Epithelial cell of prostate (primary cell): ENCODE measurements at regions not wholly inside any gene's neighbourhood (a gene's known extent, or its start where the extent isn't known, plus 50 kb on each side); places are given as distances from the start of the nearest gene placed in this dataset.
A peak's percentile ranks its signal among the peaks of the same experiment; 100 is the strongest.
"Not testable (repeated sequence)": the region's sequence is repeated elsewhere in the genome, so short reads cannot be mapped to it uniquely, and the experiment has no call there.

Experiments used
- DNase-seq: peaks from one replicate; pipeline ENCODE4 v3.0.0-alpha.2; 2011; ENCODE audit warnings: low read depth, low spot score
- H3K27ac ChIP-seq: fragments of 450-650 bp; 2 replicates; pipeline ENCODE4 v1.5.1; 2017; ENCODE audit warnings: mild to moderate bottlenecking

- DNase-seq: no peak
- no peak overlapping the region for H3K27ac ChIP-seq
Measured at GRCh38 chr20:12177657-12178293, 260.1 kb downstream of the BTBD3 start.

GRCh38 chr20:12179692-12180091 is 262.0 kb downstream of the BTBD3 start:
- no peak overlapping the region for H3K27ac ChIP-seq
- DNase-seq: no peak

- DNase-seq: no peak
- no peak overlapping the region for H3K27ac ChIP-seq
Measured at GRCh38 chr20:12180107-12180661, 262.5 kb downstream of the BTBD3 start.

- no peak overlapping the region for H3K27ac ChIP-seq
- no peak for DNase-seq
Measured at GRCh38 chr20:12198281-12198680, 280.6 kb downstream of the BTBD3 start.

- no peak for DNase-seq
- H3K27ac ChIP-seq: no peak overlapping the region
Measured at GRCh38 chr20:12199703-12200102, 282.0 kb downstream of the BTBD3 start.

- DNase-seq: no peak
- no peak overlapping the region for H3K27ac ChIP-seq
Measured at GRCh38 chr20:12201289-12201991, 283.7 kb downstream of the BTBD3 start.

- H3K27ac ChIP-seq: no peak overlapping the region
- no peak for DNase-seq
Measured at GRCh38 chr20:12203399-12203798, 285.7 kb downstream of the BTBD3 start.

GRCh38 chr20:12203981-12204380 is 286.3 kb downstream of the BTBD3 start:
- no peak overlapping the region for H3K27ac ChIP-seq
- no peak for DNase-seq

- no peak overlapping the region for H3K27ac ChIP-seq
- peak; percentile 18 for DNase-seq
Measured at GRCh38 chr20:12207875-12208274, 290.2 kb downstream of the BTBD3 start.

GRCh38 chr20:12210591-12210990 is 292.9 kb downstream of the BTBD3 start:
- DNase-seq: no peak
- no peak overlapping the region for H3K27ac ChIP-seq

GRCh38 chr20:12211361-12211760 is 293.7 kb downstream of the BTBD3 start:
- no peak overlapping the region for H3K27ac ChIP-seq
- DNase-seq: no peak

- DNase-seq: no peak
- no peak overlapping the region for H3K27ac ChIP-seq
Measured at GRCh38 chr20:12217382-12217781, 299.7 kb downstream of the BTBD3 start.

- no peak for DNase-seq
Measured at GRCh38 chr20:12219798-12220197, 302.1 kb downstream of the BTBD3 start.

GRCh38 chr20:12223057-12223456 is 305.4 kb downstream of the BTBD3 start:
- no peak overlapping the region for H3K27ac ChIP-seq
- DNase-seq: no peak

More at GRCh38 chr20:12219798-12220197, 302.1 kb downstream of the BTBD3 start:
- no peak overlapping the region for H3K27ac ChIP-seq

- no peak overlapping the region for H3K27ac ChIP-seq
- no peak for DNase-seq
Measured at GRCh38 chr20:12225898-12226297, 308.2 kb downstream of the BTBD3 start.

GRCh38 chr20:12229891-12230290 is 312.2 kb downstream of the BTBD3 start:
- H3K27ac ChIP-seq: no peak overlapping the region
- no peak for DNase-seq

GRCh38 chr20:12237772-12238171 is 320.1 kb downstream of the BTBD3 start:
- no peak overlapping the region for H3K27ac ChIP-seq
- no peak for DNase-seq

- no peak overlapping the region for H3K27ac ChIP-seq
- peak; percentile 2 for DNase-seq
Measured at GRCh38 chr20:12241065-12241464, 323.4 kb downstream of the BTBD3 start.

GRCh38 chr20:12243327-12243726 is 325.6 kb downstream of the BTBD3 start:
- no peak for DNase-seq
- no peak overlapping the region for H3K27ac ChIP-seq

GRCh38 chr20:12248481-12248880 is 330.8 kb downstream of the BTBD3 start:
- no peak for DNase-seq

GRCh38 chr20:12250661-12251060 is 333.0 kb downstream of the BTBD3 start:
- not testable (repeated sequence) for DNase-seq, H3K27ac ChIP-seq

More at GRCh38 chr20:12248481-12248880, 330.8 kb downstream of the BTBD3 start:
- no peak overlapping the region for H3K27ac ChIP-seq

GRCh38 chr20:12252793-12253192 is 335.1 kb downstream of the BTBD3 start:
- DNase-seq: no peak
- no peak overlapping the region for H3K27ac ChIP-seq
